ENCODE measurements at regions not wholly inside any gene's neighbourhood (a gene's known extent, or its start where the extent isn't known, plus 50 kb on each side); places are given as distances from the start of the nearest gene placed in this dataset.

- Histone ChIP-seq H3K4me1 (no peaks in the 10 kb centered on the region), H3K9me3 (no peaks in the 10 kb centered on the region), H3K4me3 (no peak overlapping the region), H3K27me3 (no peaks in the 10 kb centered on the region), H3K27ac (no peak overlapping the region), H3K36me3 (no peaks in the 10 kb centered on the region)
- DNase-seq (ENCODE audit: low spot score in 2 of 2) = no peak
- intact Hi-C loops (cut with DNase I) = no loop called here
- TF ChIP-seq CTCF (IDR thresholded peaks at IDR 0.05) = no peak
Measured at GRCh38 chr16:64450177-64450576, 671.7 kb downstream of the CDH11 start.

- no peak overlapping the region for H3K27ac ChIP-seq
- no peak for DNase-seq (ENCODE audit: low spot score in 2 of 2)
- no peaks in the 10 kb centered on the region for H3K4me1 ChIP-seq
- H3K4me3 ChIP-seq = no peak overlapping the region
- no peaks in the 10 kb centered on the region for H3K36me3 ChIP-seq
- H3K9me3 ChIP-seq = no peaks in the 10 kb centered on the region
- intact Hi-C loops (cut with DNase I) = no loop called here
- TF ChIP-seq CTCF (IDR thresholded peaks at IDR 0.05) = no peak
- no peaks in the 10 kb centered on the region for H3K27me3 ChIP-seq
Measured at GRCh38 chr16:64449506-64449905, 672.4 kb downstream of the CDH11 start.

- no peaks in the 10 kb centered on the region for H3K4me1 ChIP-seq
- DNase-seq (ENCODE audit: low spot score in 2 of 2) = no peak
- H3K4me3 ChIP-seq = no peak overlapping the region
- H3K9me3 ChIP-seq = no peaks in the 10 kb centered on the region
- H3K36me3 ChIP-seq = no peaks in the 10 kb centered on the region
- H3K27ac ChIP-seq = no peak overlapping the region
- intact Hi-C loops (cut with DNase I) = no loop called here
- no peak for TF ChIP-seq CTCF (IDR thresholded peaks at IDR 0.05)
- H3K27me3 ChIP-seq = no peaks in the 10 kb centered on the region
Measured at GRCh38 chr16:64445649-64446048, 676.2 kb downstream of the CDH11 start.

GRCh38 chr16:64445245-64445644, 676.6 kb downstream of the CDH11 start:
- TF ChIP-seq CTCF (IDR thresholded peaks at IDR 0.05) = no peak
- Histone ChIP-seq H3K4me3 (no peak overlapping the region), H3K36me3 (no peaks in the 10 kb centered on the region), H3K4me1 (no peaks in the 10 kb centered on the region), H3K27me3 (no peaks in the 10 kb centered on the region), H3K27ac (no peak overlapping the region), H3K9me3 (no peaks in the 10 kb centered on the region)
- intact Hi-C loops (cut with DNase I) = no loop called here
- no peak for DNase-seq (ENCODE audit: low spot score in 2 of 2)

- peak in 1 of 2 donors; percentile 62 for DNase-seq (ENCODE audit: low spot score in 2 of 2)
- intact Hi-C loops (cut with DNase I) = no loop called here
- Histone ChIP-seq H3K36me3 (no peaks in the 10 kb centered on the region), H3K27ac (no peak overlapping the region), H3K27me3 (no peaks in the 10 kb centered on the region), H3K9me3 (no peaks in the 10 kb centered on the region), H3K4me1 (no peaks in the 10 kb centered on the region), H3K4me3 (no peak overlapping the region)
- no peak for TF ChIP-seq CTCF (IDR thresholded peaks at IDR 0.05)
Measured at GRCh38 chr16:64440421-64440831, 681.4 kb downstream of the CDH11 start.

- no peak overlapping the region for H3K27ac ChIP-seq
- intact Hi-C loops (cut with DNase I) = no loop called here
- no peak for TF ChIP-seq CTCF (IDR thresholded peaks at IDR 0.05)
Measured at GRCh38 chr16:64440005-64440404, 681.9 kb downstream of the CDH11 start.

More at GRCh38 chr16:64440005-64440404, 681.9 kb downstream of the CDH11 start:
- H3K36me3 ChIP-seq = no peaks in the 10 kb centered on the region
- H3K4me3 ChIP-seq = no peak overlapping the region
- no peaks in the 10 kb centered on the region for H3K4me1 ChIP-seq
- no peaks in the 10 kb centered on the region for H3K9me3 ChIP-seq
- no peak for DNase-seq (ENCODE audit: low spot score in 2 of 2)
- H3K27me3 ChIP-seq = no peaks in the 10 kb centered on the region

All from ascending aorta (tissue), 2 donors.